Upper lobe of left lung (tissue), 4 donors: ENCODE measurements at regions not wholly inside any gene's neighbourhood (a gene's known extent, or its start where the extent isn't known, plus 50 kb on each side); places are given as distances from the start of the nearest gene placed in this dataset.

Experiments used
- EP300 ChIP-seq, 4 donors: sonication (generic); formaldehyde crosslinking; IDR thresholded peaks; one replicate each; pipeline ENCODE4 v1.5.1; 2017; ENCODE audit warnings: antibody characterized with exemption in 4 of 4, control low read depth in 2 of 4
- POLR2A ChIP-seq, 4 donors: fragments of 450-650 bp; IDR thresholded peaks; one replicate each; pipeline ENCODE4 v1.5.1; 2016 to 2017; ENCODE audit warnings: antibody characterized with exemption in 4 of 4, mild to moderate bottlenecking in 2 of 4
- POLR2AphosphoS5 ChIP-seq, 2 donors: sonication (generic); formaldehyde crosslinking; IDR thresholded peaks; one replicate each; pipeline ENCODE4 v1.5.1; 2017; ENCODE audit warnings: antibody characterized with exemption in 2 of 2
- TF ChIP-seq, protein P1 (sequence below), 6 experiments: fragments of 450-650 bp in 4 of 6; fragments of 200-600 bp in 2 of 6; sonication (generic) in 2 of 6; IDR thresholded peaks; one replicate each; pipeline ENCODE4 v1.5.1; 2016 to 2019; ENCODE audit warnings: antibody characterized with exemption in 6 of 6

DNA sequence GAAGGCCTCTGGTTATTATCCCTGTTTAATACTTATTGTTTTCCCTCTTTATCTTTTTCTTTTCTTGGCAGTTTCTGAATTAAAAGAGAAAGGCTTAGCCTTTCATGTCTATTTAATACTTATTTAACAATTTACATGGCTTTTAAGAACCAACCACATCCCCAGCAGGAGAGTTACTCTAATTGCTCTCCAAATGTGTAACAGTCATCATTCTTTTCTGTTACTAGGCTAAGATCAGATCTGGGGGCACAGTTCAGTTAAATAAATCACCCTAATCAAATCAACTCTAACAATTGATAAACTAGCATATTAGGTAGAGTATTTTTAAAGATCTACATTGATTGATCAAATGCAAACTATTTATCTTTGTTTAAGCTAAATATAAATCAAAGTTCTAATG, 54.1 kb upstream of the NT5E start:
- TF ChIP-seq, protein P1, sequence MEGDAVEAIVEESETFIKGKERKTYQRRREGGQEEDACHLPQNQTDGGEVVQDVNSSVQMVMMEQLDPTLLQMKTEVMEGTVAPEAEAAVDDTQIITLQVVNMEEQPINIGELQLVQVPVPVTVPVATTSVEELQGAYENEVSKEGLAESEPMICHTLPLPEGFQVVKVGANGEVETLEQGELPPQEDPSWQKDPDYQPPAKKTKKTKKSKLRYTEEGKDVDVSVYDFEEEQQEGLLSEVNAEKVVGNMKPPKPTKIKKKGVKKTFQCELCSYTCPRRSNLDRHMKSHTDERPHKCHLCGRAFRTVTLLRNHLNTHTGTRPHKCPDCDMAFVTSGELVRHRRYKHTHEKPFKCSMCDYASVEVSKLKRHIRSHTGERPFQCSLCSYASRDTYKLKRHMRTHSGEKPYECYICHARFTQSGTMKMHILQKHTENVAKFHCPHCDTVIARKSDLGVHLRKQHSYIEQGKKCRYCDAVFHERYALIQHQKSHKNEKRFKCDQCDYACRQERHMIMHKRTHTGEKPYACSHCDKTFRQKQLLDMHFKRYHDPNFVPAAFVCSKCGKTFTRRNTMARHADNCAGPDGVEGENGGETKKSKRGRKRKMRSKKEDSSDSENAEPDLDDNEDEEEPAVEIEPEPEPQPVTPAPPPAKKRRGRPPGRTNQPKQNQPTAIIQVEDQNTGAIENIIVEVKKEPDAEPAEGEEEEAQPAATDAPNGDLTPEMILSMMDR (IDR thresholded peaks at IDR 0.05), result no peak
- TF ChIP-seq POLR2A (IDR thresholded peaks at IDR 0.05) (no peak), EP300 (IDR thresholded peaks at IDR 0.05) (no peak), POLR2AphosphoS5 (IDR thresholded peaks at IDR 0.05) (no peak)
